Mesothelial cell of epicardium (in vitro differentiated cells): ENCODE measurements at regions not wholly inside any gene's neighbourhood (a gene's known extent, or its start where the extent isn't known, plus 50 kb on each side); places are given as distances from the start of the nearest gene placed in this dataset.

ENCODE experiments used
- DNase-seq, 2 experiments: peaks; one replicate each; pipeline ENCODE4 v3.0.0; 2021; ENCODE audit warnings: low spot score in 2 of 2; ENCODE audit not compliant: unreplicated experiment in 2 of 2
- H3K27ac Mint-ChIP-seq: 2 replicates; pipeline ENCODE4 v1.8.0; 2021; ENCODE audit warnings: mixed read lengths
- H3K27me3 Mint-ChIP-seq: 2 replicates; pipeline ENCODE4 v1.8.0; 2021; ENCODE audit warnings: low read depth, mixed read lengths
- H3K36me3 Mint-ChIP-seq: 2 replicates; pipeline ENCODE4 v1.8.0; 2021; ENCODE audit warnings: mixed read lengths
- H3K4me1 Mint-ChIP-seq: 2 replicates; pipeline ENCODE4 v1.8.0; 2021; ENCODE audit warnings: mixed read lengths
- H3K4me3 Mint-ChIP-seq: 2 replicates; pipeline ENCODE4 v1.8.0; 2021; ENCODE audit warnings: mild to moderate bottlenecking, moderate library complexity, mixed read lengths
- H3K9me3 Mint-ChIP-seq: 2 replicates; pipeline ENCODE4 v1.8.0; 2021; ENCODE audit warnings: mixed read lengths
- TF ChIP-seq, protein P1 (sequence below): fragments of 200-600 bp; sonication (generic); IDR thresholded peaks from one replicate; pipeline ENCODE4 v1.5.0; 2021; ENCODE audit warnings: antibody characterized with exemption; ENCODE audit not compliant: unreplicated experiment

DNA sequence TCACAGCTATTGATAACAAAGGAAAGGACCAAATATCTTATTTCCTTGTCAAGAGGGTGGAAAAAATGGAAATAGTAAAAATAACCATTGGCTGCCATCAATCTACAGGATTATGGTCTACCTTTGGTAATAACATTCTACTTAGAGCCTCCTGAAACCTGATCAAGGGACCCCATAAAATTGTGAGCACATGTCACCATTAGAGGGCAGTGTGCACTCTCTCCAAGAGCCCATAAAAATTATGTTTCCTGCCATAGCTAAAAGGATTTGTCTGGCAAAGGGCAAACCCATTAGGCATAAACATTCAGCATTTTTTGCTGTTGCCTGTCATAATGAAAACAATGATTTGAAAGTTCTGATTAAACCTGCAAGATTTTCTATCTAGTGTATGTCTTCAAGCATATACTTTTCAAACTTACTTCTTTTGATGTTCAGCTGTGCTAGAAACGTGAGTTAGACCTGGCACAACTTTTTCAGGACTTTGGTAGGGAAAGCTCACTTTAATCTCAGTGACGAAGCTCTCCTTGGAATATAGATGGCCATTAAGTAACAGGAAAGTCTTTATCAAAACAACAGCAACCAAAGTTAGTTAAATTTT, 120.7 kb upstream of the ZFP64 start:
- TF ChIP-seq, protein P1, sequence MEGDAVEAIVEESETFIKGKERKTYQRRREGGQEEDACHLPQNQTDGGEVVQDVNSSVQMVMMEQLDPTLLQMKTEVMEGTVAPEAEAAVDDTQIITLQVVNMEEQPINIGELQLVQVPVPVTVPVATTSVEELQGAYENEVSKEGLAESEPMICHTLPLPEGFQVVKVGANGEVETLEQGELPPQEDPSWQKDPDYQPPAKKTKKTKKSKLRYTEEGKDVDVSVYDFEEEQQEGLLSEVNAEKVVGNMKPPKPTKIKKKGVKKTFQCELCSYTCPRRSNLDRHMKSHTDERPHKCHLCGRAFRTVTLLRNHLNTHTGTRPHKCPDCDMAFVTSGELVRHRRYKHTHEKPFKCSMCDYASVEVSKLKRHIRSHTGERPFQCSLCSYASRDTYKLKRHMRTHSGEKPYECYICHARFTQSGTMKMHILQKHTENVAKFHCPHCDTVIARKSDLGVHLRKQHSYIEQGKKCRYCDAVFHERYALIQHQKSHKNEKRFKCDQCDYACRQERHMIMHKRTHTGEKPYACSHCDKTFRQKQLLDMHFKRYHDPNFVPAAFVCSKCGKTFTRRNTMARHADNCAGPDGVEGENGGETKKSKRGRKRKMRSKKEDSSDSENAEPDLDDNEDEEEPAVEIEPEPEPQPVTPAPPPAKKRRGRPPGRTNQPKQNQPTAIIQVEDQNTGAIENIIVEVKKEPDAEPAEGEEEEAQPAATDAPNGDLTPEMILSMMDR: peak; percentile 69
- peak in 1 of 2 experiments; percentile 45 for DNase-seq
- H3K4me3 Mint-ChIP-seq: no peak overlapping the region
- H3K4me1 Mint-ChIP-seq: peaks cover 26% of the 10 kb centered on the region
- H3K9me3 Mint-ChIP-seq: peaks cover 9% of the 10 kb centered on the region
- H3K36me3 Mint-ChIP-seq: no peaks in the 10 kb centered on the region
- H3K27me3 Mint-ChIP-seq: peaks cover 20% of the 10 kb centered on the region
- no peak overlapping the region for H3K27ac Mint-ChIP-seq

DNA sequence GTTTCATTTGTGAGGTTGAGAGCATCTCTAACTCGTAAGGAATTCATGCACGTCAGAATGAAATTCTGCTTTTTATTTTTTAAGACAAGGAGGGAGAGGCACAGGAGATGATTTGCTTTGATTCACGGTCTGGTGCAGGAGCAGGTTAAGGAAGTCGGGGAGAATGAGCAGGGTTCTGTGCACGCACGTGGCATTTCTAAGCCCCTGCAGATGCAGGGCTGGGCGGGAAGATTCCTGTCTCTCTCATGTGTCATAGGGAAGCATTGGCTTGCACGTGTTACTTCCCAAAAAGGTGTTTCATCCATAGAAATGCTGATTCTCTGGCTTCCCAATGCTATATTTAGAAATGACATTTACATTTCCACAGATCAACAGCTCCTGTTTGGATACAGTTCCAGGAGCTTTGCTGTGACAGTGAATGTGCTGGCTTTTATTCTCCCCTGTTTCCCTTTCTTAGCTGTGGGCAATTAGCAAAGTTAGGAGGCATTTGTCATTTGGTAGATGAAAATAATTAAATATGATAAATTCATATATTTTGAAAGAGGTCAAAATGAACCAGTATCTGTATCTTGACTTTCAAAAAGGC, 119.7 kb upstream of the ZFP64 start:
- Mint-ChIP-seq H3K36me3 (no peaks in the 10 kb centered on the region), H3K4me1 (peaks cover 26% of the 10 kb centered on the region), H3K4me3 (no peak overlapping the region), H3K9me3 (peaks cover 2% of the 10 kb centered on the region), H3K27me3 (peaks cover 19% of the 10 kb centered on the region), H3K27ac (no peak overlapping the region)
- no peak for DNase-seq
- TF ChIP-seq, protein P1: no peak

DNA sequence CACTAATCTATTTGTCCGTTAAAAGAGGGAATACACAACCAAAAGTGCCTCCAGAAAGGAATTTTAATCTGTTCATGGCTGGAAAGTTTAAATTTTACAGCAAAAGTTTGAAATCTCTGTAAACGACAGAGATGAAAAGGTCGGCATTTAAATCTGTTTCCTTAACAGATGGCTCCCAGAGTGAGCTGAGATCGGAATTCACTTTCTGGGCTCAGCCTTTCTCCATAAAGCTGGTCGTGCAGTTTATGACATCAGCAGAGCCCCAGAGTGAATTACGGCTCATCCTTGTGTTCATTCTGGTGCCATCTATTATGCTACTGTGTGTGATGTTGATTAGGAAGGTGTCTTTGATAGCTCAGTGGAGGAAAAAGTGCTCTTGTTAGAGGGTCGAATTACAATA, 117.6 kb upstream of the ZFP64 start:
- no peak for DNase-seq
- Mint-ChIP-seq H3K27ac (peak overlapping the region; percentile 1), H3K27me3 (peaks cover 9% of the 10 kb centered on the region), H3K4me3 (no peak overlapping the region), H3K9me3 (peaks cover 7% of the 10 kb centered on the region), H3K4me1 (peaks cover 26% of the 10 kb centered on the region), H3K36me3 (no peaks in the 10 kb centered on the region)
- TF ChIP-seq, protein P1: no peak

DNA sequence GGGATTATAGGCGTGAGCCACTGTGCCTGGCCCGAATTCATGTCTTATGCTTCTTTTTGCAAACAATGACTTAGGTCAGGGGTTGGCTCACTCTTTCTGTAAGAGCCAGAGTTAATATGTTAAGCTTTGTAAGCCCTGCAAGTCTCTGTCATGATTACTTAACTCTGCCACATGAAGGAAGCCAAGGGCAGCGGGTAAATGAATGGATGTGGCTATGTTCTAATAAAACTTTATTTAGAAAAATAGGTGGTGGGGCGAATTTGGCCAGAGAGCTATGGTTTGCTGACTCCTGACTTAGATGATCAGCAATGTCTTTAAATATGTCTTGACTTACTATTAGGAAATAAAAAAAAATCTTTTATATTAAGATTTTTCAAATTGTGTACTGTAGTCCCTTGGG, 114.9 kb upstream of the ZFP64 start:
- Mint-ChIP-seq H3K27me3 (peaks cover 24% of the 10 kb centered on the region), H3K36me3 (no peaks in the 10 kb centered on the region), H3K4me3 (no peak overlapping the region), H3K4me1 (peaks cover 13% of the 10 kb centered on the region), H3K27ac (no peak overlapping the region), H3K9me3 (peaks cover 7% of the 10 kb centered on the region)
- no peak for DNase-seq
- TF ChIP-seq, protein P1: no peak

DNA sequence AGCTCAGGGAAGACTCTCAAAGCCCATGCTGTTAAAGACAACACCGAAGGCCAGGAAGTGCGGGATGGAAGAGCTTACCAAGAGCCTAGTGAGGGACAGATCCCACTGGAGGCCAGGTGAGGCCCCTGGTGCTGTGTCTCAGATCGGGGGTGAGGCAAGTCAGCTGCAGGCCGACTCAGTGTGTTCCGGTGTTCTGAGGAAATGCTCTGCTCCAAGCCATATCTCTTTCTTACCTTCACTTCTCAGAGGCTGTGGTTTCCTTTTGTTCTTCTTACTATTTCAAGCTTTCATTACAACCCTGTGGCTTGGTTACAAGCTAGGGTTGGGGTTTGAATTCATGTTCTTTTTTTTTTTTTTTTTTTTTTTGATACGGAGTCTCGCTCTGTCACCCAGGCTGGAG, 114.3 kb upstream of the ZFP64 start:
- Mint-ChIP-seq H3K9me3 (peaks cover 7% of the 10 kb centered on the region), H3K27me3 (peaks cover 24% of the 10 kb centered on the region), H3K36me3 (no peaks in the 10 kb centered on the region), H3K4me1 (peaks cover 13% of the 10 kb centered on the region), H3K4me3 (no peak overlapping the region), H3K27ac (no peak overlapping the region)
- TF ChIP-seq, protein P1: no peak
- no peak for DNase-seq
